ENCODE measurements at regions not wholly inside any gene's neighbourhood (a gene's known extent, or its start where the extent isn't known, plus 50 kb on each side); places are given as distances from the start of the nearest gene placed in this dataset.

GRCh38 chr3:165635791-165636683 is 201.2 kb downstream of the BCHE start:
- DNase-seq (ENCODE audit: low read depth) = no peak
- TF ChIP-seq CTCF (conservative IDR thresholded peaks at IDR 0.05; ENCODE audit: low read length) = no peak

GRCh38 chr3:165624761-165625160 is 212.5 kb downstream of the BCHE start:
- peak; percentile 44 for TF ChIP-seq CTCF (conservative IDR thresholded peaks at IDR 0.05; ENCODE audit: low read length)
- peak; percentile 10 for DNase-seq (ENCODE audit: low read depth)
- H3K4me3 ChIP-seq (ENCODE audit: low read length) = no peak overlapping the region

More at GRCh38 chr3:165635791-165636683, 201.2 kb downstream of the BCHE start:
- H3K4me3 ChIP-seq (ENCODE audit: low read length) = no peak overlapping the region

GRCh38 chr3:165622356-165622755 is 214.9 kb downstream of the BCHE start:
- TF ChIP-seq CTCF (conservative IDR thresholded peaks at IDR 0.05; ENCODE audit: low read length) = no peak
- H3K4me3 ChIP-seq (ENCODE audit: low read length) = no peak overlapping the region
- no peak for DNase-seq (ENCODE audit: low read depth)

- no peak for TF ChIP-seq CTCF (conservative IDR thresholded peaks at IDR 0.05; ENCODE audit: low read length)
- DNase-seq (ENCODE audit: low read depth) = no peak
- H3K4me3 ChIP-seq (ENCODE audit: low read length) = no peak overlapping the region
Measured at GRCh38 chr3:165619069-165619468, 218.2 kb downstream of the BCHE start.

GRCh38 chr3:165617134-165617533 is 220.1 kb downstream of the BCHE start:
- no peak overlapping the region for H3K4me3 ChIP-seq (ENCODE audit: low read length)
- TF ChIP-seq CTCF (conservative IDR thresholded peaks at IDR 0.05; ENCODE audit: low read length) = no peak
- DNase-seq (ENCODE audit: low read depth) = no peak

- DNase-seq (ENCODE audit: low read depth) = no peak
- no peak for TF ChIP-seq CTCF (conservative IDR thresholded peaks at IDR 0.05; ENCODE audit: low read length)
- H3K4me3 ChIP-seq (ENCODE audit: low read length) = no peak overlapping the region
Measured at GRCh38 chr3:165614337-165614736, 222.9 kb downstream of the BCHE start.

- no peak for DNase-seq (ENCODE audit: low read depth)
Measured at GRCh38 chr3:165613014-165613413, 224.2 kb downstream of the BCHE start.

More at GRCh38 chr3:165613014-165613413, 224.2 kb downstream of the BCHE start:
- no peak for TF ChIP-seq CTCF (conservative IDR thresholded peaks at IDR 0.05; ENCODE audit: low read length)
- no peak overlapping the region for H3K4me3 ChIP-seq (ENCODE audit: low read length)

Data from AG10803 (cell line).